ENCODE measurements at regions not wholly inside any gene's neighbourhood (a gene's known extent, or its start where the extent isn't known, plus 50 kb on each side); places are given as distances from the start of the nearest gene placed in this dataset.
"Not testable (repeated sequence)": the region's sequence is repeated elsewhere in the genome, so short reads cannot be mapped to it uniquely, and the experiment has no call there.

DNA sequence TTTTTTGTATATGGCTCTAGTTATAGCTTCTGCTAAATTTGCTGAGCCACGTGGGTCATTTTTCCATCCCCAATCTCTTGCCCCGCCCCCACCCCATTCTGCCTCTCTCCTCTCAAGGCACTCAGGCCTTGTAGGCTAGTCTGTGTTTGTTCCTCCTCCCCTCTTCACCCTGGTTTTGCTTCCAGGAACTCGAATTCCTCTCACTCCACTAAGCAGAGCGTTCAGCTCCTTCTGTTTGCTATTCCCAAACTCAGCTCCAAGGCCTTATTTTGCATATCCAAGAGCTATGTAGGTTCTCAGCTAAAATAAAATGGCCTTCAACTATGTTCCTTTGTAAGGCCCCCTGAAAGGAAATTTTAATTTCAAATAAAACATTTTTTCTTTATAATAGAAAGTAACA, 1293.7 kb downstream of the EPHA7 start:
- no peak for DNase-seq

DNA sequence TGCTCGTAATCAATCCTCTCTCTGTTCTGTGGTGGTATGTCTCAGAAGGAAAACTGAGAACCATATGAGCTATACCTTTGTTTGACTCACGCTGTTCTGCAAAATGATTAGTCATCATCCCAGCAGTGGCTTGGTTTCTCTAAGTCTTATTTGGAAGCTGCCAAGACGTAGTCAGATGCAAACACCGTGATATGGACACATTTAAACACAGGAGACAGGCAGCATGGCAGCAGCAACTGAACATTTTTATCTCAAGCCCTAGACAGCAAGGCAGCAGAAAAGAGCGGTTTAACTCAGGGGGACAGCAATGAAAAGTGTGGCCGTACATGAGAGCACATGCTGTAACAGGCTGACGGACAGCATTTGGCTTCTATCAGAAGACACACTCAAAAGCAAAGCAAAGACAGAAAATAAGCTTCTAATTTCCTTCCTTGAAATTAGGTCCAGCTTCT, 1295.1 kb downstream of the EPHA7 start:
- DNase-seq, result no peak

DNA sequence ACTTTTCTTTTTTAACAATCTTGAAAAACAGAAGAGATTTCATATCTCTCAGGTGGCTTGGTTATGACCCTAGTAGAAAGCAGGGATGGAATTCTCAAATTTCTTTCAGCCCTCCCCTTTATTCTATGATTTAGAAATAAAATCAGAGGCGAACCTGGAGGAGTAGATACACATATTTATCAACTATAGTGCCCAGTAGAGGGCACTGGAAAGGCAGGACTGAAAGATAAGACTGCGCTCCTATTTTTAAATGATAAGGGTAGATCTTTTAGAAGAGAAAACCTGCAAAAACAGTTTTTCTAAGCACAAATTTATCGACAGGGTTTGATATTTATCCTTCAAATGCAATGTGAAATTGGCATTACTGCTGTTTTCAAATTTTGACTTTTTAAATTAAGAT, 1296.6 kb downstream of the EPHA7 start:
- DNase-seq, result no peak

DNA sequence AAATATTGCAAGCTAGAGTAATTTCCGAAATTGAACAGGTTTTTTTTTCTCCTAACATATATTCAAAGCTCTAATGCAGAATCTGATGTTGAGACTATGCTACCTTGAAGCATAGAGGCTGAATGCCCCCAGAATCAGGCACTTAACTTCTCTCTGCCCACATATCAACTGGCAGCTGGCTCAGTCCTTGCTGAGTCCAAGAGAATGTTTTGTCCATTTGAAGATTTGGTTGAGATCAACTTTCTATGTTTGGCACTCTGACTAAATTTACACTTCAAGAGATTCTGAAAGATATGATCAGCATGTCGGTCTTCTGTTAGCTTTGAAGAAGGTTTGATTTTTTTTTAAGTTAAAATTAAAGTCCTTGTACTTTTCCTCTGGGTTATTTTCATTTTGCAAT, 1298.1 kb downstream of the EPHA7 start:
- no peak for DNase-seq

DNA sequence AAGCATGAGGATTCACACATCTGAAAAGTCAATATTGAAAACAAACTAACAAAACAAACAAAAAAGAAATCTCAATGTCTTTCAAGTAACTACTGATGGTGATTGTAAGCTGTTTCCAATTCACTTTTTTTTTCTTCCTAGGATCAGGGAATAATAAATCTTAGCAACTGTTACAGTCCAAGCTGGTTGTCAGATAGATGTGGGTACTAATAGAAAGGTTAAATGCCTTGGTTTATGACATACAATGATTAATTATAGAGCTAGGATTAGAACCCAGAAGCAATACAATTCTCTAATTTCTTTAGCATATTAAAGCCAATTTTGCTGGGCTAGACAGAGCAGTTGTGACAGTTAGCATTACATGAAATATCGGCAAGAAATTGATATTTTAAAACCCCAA, 1301.6 kb downstream of the EPHA7 start:
- DNase-seq, result no peak

DNA sequence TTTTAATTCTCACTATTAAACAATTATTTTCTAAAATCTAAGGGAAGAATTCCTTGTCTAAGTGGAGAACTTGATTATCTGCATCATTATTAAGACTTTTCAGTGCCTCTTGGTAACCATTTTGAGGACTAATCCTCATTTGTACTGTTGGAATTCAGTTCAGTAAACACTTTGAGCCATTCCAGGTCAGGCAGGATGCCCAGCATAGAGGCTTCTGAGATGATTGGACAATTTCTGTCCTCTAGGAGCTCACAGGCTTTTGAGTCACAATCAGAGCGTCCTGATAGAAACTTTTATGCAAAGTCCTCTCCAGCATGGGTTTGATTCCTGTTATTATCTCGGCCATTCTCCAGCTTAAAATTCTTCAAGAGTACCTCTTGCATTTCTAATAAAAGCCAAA, 1304.6 kb downstream of the EPHA7 start:
- no peak for DNase-seq

DNA sequence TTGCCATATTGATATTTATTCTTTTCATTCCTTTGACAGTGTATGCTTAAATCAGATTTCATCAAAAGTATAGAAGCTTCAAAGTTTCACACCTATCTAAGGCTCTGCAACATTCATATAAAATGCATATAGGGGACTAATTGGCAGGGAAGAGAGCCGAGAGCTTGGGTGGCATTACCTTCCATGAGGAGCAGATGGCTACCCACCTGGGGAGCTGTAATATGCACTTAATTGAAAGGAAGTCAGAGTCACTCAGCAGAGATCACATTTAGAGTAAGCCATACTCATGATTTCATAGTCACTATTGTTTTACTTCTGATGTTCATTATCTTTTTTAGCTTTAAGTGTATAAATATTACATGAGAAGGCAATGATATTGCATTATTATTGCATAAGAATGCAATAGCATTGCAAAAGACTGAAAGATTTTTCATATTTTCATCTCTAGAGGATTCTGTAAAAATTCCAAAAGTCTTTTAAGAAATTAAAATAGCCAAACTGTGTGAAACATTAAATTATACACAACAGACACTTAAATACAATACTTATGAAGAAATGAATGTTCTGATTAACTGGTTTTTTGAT, 1305.2 kb downstream of the EPHA7 start:
- no peak for DNase-seq

DNA sequence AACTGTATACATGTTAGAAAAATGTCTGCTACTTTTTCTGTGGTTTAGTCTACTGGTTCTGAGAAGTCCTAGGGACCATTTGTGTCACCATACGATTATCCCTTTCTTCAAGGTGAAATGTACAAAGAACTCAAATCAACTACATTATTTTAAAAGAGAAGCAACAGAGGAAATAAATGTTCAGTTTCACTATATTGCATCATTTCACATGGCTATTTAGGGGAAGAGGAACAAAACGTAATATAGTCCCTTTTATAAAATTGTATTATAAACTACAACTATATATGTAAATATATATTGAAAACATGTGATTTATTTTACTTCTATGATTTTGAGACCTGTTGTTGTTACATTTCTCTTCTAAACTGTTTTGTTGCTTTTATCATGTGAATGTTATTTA, 1308.0 kb downstream of the EPHA7 start:
- no peak for DNase-seq

DNA sequence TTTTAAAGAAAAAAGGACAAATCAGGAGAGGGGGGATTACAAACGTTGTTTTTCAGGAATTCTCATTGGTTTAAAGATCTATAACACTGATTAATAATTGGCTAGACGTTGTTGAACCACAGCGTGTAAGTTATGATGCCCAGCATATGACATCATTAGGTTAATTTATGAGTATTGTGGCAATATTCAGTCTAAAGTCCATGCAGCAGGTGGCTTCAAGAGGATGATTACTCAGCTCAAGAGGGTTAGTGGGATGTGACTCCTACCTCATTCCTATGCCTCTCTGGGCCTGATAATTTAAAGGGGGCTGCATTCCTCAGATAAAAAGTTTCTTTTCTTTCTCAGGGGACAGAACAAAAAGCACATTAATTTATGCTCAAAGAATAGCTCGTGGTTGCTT, 1309.0 kb downstream of the EPHA7 start:
- no peak for DNase-seq

DNA sequence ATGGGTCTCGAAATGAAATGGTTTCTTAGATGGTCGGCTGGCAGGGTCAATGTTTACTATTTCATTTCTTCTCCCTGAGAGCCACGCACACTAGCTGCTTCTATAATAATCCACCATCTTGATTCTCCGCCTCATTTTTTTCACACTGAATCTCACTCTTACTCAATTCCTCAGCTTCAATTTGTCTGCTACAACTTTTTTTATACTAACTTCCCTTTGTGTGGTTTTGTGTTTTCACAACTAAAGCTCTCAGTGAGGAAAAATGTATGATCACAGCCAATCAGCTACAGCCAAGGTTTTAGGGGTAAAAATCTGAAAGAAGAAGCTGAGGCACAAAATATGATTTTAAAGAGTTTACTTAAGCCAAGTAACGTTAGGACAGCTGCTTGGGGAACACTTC, 1309.4 kb downstream of the EPHA7 start:
- DNase-seq, result no peak

DNA sequence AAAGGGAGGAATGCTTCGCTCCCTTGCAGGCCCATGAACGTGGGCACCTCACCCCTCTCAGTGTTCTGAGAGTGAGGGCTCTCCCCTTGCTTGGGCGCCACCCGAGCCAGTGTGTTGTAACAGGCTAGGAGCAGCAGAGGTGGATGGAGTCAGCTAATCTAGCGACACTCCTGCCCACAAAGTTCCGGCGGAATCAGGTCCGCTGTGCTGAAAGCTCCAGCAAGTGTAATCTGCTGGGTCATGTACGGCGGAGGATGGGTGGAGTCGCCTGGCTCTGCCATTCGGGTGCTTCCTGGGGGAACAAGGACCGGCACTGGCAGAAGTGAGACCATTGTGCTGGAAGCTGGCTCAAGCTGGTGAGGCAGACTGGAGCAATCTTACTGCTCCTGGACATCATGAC, 1310.1 kb downstream of the EPHA7 start:
- DNase-seq, result no peak

DNA sequence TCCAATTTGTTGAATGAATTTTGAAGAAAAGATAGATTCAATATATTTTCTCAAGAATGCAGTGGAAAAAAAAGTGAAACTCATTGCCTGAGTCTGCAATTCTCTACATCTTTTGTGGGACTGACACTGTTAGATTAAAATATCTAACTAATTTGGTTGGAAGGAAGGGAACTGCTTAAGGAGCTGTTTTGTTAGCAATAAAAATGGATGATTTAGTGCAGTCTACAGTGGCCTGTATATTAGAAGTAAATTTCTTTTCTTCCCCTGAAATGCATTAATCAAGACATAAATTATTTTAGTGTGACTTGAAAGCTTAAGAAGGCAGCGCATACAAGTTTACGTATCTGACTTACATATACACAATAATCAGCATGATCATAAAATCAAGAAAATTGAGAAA, 1332.6 kb downstream of the EPHA7 start:
- no peak for DNase-seq

DNA sequence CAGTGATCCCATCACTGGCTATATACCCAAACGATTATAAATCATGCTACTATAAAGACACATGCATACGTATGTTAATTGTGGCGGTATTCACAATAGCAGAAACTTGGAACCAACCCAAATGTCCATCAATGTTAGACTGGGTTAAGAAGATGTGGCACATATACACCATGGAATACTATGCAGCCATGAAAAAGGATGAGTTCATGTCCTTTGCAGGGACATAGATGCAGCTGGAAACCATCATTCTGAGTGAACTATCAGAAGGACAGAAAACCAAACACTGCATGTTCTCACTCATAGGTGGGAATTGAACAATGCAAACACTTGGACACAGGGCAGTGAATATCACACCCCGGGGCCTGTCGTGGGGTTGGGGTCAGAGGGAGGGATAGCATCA, 1335.4 kb downstream of the EPHA7 start:
- not testable (repeated sequence) for DNase-seq

DNA sequence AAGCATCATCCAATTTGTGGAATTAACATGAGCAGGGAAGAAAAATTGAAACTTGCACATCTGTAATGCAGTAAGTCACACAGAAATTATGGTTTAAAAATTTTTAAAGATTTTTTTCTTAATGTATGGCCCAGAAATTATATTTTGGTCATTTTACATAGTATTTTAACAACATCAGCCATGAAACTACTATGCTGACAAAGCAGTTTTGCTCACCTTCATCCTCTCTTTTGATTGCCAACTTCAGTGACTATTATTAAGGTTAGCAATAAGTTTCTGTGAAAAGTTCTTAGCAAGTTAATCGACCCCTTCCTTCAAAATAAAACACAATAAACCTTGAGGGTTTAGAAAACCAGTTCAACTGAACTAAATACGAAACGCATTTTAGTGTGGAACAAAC, 1347.0 kb downstream of the EPHA7 start:
- no peak for DNase-seq

DNA sequence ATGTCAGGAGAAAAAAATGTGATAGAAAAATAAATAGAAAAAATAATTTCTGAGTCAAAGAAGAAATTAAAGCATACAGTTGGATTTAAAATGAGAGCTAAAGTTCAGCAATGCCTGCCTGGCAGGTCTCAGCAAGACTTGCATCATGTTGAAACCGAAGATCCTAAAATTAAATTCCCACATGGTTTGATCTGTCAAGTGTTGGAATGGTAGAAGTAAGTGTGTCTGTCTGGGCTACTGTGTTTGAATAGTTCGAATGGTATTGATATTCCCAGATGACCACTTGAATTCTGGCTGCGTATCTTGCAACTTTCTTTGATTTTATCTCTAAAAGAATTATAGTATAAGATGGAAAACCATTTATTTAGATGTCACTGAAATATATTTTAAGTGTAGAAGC, 1349.6 kb downstream of the EPHA7 start:
- no peak for DNase-seq

DNA sequence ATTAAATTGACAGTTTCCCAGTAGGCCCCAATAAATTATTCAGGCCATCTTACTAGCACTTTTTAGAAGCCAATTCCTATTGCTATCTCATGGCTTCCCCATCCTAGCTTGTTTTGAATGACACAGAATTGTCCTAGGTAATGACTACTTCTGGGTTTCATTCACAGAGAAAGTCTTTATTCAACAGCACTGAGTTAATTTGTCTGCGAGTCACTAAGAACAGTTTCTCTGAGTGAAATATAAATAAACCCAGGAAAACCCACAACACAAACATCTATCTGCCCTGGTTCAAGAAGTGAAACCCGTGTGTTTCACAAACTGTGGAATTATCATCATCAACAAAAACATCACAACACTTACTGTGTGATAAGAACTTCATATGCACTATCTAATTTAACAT, 1366.8 kb downstream of the EPHA7 start:
- no peak for DNase-seq

DNA sequence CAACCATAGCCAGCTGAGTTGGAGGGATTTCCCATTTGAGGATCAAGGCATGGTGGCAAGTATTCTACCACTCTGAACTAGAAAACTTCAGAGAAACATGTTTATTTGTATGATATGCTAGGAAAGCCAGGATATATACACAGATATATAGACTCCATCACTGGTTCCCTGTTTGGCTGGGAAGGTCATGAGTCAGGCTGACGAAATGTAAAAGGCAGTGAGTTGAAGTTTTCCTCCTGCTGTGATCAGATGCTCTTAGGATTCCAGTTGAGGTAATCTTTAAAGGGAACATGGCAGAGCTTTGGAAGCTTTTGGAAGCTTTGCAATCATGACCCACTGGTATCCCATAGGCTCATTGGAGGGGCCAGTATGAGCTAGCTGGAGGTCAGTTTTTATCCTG, 1369.1 kb downstream of the EPHA7 start:
- DNase-seq, result no peak

DNA sequence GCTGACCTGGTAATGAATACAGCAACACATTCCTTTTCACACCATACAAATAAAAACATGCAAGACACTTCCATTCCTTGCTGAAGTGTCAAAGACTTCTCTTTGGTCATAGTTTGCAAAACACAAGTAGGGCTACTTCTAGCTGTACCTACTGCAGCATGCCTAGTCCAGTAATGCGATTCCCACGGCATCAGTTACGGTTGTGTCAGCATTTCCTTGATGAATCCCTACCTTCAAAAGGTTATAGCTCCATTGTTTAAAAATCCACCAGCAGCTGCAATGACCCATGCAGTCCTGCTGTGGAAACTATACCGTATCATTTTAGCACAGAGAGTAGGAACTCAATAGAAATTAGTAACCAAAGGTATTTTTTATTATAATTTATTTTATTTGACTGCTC, 1371.5 kb downstream of the EPHA7 start:
- DNase-seq, result no peak

DNA sequence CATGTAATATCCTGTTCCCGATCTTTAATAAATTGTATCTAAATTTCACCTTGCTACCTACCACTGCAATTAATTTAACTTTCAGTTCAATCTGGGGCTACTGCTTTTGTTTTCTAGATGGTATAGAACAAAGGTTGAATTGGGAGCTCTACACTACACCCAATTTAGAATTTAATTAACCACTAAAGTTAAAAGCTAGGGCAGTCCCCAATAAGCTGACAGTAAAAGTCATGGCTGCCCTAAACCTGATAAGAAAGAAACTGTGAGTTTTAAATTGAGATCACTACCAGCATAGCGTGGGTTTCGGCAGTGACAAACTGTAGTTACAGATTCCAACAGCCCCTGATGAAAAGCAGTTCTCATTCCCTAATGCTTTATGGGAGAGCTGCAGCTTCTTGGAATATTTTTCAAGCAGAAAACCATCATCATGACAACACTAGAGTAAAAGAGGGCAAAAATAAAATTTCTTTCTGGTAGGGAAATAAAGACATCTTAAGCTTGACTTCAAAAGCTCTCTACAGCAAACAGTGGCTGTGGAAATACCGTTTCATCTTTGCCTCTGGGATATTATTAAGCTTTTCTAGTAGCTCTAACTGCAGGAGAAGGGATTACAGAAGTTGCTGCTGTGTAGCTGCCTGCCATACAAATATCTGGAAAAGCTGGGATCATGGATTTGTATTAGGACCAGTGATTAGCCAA, 1372.1 kb downstream of the EPHA7 start:
- DNase-seq, result no peak

DNA sequence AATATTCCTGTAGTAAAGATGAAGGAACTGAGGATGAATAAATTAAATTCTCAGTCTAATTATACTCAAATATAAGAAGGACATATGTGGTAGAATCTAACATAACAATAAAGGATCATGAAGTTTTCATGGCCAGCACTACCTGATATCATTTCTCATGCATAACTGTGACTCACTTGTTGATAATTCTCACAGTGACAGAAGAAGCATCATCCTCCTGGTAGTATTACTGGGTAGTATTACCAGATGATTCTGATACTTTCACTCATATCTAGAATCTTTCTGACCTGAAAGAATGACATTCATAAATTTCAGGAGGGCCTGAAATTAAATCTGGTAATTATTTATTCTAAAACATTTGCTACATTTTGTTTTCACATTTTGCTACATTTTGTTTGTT, 1375.0 kb downstream of the EPHA7 start:
- DNase-seq, result no peak

DNA sequence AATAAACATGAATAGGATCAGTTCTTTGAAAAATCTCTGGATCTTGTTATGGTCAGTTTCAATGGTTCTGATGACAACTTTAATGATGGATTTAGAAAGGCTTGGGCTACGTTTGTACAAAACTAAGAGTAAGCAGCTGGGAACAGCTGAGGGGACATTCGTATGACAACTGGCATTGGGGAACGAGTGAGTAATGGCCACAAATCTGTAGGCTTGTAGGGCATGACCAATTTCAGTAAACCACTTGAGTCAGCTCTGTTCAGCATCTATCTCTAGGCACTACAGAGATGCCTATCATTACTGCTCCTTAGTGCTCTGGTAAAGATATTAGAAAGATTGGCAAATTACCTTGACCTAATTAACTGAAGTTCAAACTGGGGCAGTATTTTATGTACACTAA, 1375.6 kb downstream of the EPHA7 start:
- no peak for DNase-seq

DNA sequence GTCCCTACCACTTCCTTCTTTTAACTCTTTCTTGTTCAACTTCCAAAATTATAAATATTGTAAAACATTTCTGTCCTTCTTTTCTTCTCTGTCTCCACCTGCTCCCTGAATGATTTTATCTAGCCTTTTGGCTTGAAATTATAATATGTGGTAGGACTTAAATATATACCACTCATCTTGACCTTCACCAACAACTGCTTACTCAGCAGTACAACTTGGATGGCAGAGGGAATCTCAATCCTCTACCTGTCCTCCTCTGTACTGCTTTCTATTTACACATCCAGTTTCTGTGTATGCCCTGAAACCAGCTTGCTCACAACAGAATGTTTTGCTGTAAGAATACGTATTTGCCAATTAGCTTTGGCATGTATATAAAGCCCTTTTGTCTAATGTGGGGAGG, 1392.5 kb downstream of the EPHA7 start:
- no peak for DNase-seq

DNA sequence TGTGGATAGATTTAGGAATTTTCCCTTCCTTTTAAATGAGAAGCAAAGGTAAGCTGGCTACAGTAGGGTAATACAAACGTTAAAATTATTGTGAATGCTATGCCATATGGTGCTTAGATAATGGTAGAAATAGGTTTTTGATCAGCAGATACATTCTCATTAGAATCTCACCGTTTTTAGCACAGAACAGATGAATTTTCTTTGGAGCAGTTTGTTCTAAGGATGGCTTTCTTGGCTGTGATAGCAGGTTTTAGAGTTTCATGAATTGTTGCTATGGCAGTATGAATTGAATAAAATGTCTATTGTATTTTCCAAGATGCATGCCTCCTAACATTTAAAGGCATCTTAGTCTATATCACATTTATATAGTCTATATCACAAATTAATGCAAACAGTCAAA, 1394.5 kb downstream of the EPHA7 start:
- DNase-seq, result no peak

DNA sequence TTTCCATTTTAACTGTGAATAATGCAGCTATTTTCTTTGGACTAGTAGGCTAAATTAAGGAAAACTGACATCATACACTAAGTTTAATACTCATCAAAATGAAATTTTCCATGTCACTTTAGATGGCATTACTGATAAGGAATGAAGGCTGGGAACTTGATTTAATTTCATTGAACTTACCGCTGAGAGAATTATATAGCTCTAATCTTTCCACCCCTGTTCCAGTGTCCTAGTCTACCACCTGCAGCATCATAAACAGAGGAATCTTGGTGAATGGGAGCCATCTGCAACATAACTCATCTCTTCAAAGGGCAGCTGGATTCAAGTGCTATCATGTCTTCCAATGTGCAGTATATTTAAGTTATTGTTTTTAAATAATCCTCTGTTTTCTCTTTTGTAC, 1395.2 kb downstream of the EPHA7 start:
- no peak for DNase-seq

DNA sequence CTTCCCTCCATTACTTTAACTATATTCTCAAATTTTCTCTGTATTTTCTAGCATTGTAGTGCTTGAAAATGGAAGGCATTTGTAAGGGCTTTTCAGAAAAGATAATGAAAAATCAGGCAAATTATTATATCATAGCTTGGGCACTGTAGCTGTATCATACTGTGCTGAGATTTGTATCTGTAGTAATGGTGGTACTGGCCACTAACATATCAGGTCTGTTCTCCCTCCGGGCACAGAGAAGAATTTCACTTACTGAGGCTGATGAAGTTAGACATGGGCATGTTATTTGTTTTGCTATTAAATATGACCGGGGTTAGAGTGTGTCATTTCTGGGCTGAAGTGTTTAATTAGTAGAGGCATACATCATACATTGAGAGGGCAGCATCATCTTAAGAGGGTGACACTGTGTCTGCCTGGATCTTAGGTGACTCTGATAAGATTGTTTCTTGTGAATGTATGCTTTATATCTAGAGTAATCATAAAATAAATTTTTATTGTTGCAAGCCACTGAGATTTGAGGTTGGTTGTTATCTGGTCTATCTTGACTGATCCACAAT, 1395.9 kb downstream of the EPHA7 start:
- DNase-seq, result no peak
